ENCODE measurements at regions not wholly inside any gene's neighbourhood (a gene's known extent, or its start where the extent isn't known, plus 50 kb on each side); places are given as distances from the start of the nearest gene placed in this dataset.
"Not testable (repeated sequence)": the region's sequence is repeated elsewhere in the genome, so short reads cannot be mapped to it uniquely, and the experiment has no call there.

DNA sequence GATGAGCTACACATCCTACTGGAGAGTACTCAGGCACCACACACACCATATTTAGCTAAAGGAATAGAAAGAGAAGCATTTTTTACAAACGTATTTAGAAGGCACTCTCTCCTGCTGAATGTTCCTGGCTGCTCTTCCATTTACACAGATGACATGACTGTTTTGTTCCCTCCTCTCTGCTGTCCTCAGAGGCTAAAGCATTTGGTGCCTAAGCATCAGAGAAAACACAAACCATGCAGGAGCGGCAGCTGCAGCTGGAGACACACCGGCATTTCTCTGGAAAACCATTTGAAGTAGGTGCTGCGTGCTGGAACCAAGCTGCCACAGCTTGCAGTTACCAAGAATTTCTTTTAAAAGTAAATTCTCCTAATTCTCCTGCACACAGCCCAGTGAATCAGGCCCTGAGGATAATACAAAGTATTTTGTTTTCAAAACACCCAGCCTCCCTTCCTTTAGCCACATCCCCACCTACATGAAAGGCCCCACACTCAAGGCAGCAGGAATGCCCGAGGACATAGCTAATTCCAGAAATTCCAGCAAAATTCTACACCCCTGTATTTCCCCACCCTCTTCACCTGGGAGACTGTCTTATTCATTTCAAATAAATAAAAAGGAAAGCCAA, 488.9 kb upstream of the SOX11 start:
- FAIRE-seq, result no peak

- not testable (repeated sequence) for FAIRE-seq
Measured at GRCh38 chr2:5206742-5207141, 485.4 kb upstream of the SOX11 start.

DNA sequence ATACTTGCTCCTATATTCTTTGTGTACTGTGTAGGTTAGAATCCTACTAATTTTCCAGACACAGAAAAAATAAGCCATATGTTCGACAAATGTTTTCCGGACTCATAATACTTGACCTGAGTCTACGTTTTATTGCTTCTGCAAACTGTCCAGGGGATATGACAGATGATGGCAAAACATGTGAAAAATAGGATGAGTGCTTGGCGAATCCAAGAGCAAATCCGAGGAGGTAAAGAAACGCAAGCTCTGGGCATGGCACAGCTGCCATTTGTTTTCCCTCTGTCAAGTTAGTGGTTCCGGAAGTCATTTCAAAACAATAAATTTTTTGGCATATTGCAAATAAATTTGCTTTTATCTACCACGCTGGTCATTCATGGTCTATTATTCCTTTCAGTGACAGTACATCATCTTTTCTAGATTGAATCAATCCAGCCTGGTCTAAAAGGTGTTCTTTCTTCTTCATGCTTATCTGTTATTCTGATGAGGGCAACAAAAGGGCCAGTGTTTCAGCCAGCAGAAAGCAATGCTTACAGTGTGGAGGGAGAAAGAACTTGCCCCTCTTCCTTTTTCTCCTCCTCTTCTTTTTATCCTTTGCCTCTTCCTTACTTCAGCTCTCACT, 476.1 kb upstream of the SOX11 start:
- FAIRE-seq, result no peak

DNA sequence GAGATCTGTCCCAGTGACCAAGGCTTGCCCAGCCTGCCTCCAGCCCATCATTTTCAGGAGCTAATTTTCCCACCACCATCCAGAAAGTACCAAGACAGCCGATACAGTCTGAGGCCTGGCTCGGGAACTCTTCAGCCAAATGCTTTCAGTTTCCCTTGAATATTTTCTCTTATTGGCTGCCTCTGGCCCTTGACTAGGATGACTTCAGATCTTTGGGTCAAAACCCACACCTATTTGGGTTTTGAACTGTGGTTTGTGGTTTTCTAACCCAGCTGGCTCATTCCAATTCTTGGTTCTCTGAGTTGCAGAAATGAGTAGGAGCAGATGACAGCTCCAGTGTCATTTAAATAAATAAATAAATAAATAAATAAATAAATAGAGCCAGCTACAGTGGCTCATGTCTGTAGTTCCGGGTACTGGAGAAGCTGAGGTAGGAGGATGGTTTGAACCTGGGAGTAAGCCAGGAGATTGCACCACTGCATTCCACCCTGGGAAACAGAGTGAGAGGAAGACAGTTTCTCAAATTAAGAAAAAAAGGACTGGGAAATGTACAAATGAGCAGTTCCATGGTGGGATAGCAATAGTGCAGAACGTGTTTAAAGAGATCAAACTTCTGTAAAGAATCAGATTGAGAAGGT, 465.0 kb upstream of the SOX11 start:
- no peak for FAIRE-seq

GRCh38 chr2:5229574-5229973, 462.6 kb upstream of the SOX11 start:
- FAIRE-seq, result no peak

- no peak for FAIRE-seq
Measured at GRCh38 chr2:5230444-5230843, 461.7 kb upstream of the SOX11 start.

DNA sequence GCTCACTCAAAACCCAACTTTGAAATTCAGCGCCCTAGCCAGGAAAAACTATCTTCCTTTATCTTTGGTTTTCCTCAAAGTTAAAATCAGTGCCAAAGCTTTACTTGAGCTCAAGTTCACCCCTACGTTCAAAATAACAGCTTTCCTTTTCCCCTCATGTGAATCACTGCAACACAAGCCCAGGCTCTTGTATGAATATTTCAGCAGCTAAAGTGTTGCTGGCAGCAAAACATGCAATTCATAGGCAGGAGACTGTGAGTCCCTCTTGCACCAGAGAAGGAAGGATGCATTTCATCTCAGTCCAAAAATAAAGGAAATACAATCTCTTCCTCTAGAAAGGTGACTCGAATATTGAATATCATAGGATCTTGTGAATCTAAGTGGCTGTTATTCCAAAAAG, 461.3 kb upstream of the SOX11 start:
- FAIRE-seq, result no peak

GRCh38 chr2:5231287-5231686, 460.9 kb upstream of the SOX11 start:
- no peak for FAIRE-seq

DNA sequence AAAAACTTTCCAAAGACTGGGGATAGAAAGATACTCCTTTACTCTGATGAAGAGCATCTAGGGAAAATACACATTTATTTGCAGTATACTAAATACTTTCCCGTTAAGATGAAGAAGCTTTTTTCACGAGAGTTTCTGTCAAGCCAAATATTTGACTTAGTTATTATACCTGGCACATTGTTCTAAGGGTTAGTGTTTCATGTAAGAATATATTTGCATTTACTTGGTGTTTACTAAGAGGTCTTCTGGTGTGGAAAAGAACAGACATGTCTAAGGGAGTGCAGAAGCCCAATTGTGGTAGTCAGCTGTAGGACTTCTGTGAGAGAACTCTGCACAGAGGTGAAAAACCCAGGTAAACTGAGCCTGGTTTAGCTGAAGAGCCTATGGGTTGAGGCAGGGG, 457.6 kb upstream of the SOX11 start:
- FAIRE-seq, result no peak

GRCh38 chr2:5235701-5236100, 456.5 kb upstream of the SOX11 start:
- FAIRE-seq, result no peak

GRCh38 chr2:5236249-5236648, 455.9 kb upstream of the SOX11 start:
- no peak for FAIRE-seq

DNA sequence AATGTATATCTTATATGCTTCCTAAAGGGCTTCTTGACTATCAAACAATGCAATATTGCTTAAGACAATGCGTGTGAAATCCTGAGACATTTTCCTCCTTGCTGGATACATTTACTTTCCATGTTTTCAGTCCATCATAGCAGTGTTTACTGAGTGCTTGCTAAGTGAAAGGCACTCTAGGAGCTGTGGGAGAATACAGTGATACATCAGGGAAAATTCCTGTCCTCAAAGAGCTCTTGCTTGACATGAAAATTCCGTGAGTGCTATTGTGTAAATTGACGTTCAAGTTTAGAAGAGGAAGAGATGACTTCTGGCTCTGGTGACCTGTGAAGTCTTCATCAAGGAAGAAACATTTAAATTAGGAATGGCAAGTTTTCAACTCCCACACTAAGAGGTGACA, 449.4 kb upstream of the SOX11 start:
- no peak for FAIRE-seq

- FAIRE-seq, result no peak
Measured at GRCh38 chr2:5250482-5250881, 441.7 kb upstream of the SOX11 start.

DNA sequence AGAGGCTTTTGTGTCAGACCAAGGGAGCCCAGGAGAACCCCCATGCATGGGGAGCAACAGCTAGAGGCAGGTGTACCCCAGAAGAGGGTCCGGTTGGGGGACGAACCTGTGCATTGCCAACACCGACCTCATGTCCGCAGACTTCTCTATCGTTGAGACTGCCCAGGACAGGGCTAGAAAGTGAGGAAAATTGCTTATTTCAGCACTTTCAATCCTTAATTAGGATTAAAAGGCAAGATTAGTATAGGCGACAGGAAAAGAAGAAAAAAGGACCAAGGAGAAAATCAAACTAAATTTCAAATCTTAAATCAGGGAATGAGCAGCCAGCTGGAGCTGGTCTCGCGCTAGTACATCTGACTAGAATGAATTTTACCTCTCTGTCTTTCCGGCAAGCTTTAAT, 438.9 kb upstream of the SOX11 start:
- FAIRE-seq, result no peak

GRCh38 chr2:5254791-5255332, 437.3 kb upstream of the SOX11 start:
- no peak for FAIRE-seq

DNA sequence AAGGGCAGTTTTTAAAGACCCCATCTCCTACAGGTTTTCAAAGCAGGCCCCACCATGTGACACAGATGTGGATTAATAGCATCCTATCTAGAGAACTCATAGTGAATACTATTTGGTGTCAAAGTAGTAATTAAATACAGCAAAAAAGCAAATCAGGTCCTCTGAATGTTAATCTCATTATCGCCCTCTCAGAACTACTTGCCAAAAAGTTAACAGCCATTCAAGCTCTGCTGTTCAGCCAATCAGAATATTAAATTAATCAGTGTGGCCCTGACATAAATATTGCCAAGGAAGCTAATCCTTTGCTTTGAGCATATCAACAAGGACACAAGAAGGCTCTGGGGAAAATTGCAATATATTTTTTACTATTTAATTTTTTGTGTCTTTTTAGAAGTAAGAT, 428.9 kb upstream of the SOX11 start:
- no peak for FAIRE-seq

DNA sequence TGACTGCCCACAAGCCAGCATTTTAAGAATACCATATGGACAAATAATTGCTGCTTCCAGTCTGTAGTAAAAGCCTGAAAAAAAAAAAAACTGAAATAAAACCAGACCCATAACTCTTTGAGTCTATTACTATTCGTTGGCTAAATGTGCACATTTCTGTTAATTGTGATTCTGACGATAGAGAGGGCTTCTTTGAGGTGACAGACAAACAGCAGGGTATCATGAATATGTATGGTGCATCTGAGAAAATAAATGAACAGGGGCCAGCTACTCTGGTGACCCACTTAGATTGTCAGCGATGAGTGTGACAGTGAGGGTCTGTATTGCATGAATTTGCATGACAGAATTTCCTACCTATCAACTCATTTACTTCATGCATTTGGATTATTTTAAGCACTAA, 427.8 kb upstream of the SOX11 start:
- no peak for FAIRE-seq

DNA sequence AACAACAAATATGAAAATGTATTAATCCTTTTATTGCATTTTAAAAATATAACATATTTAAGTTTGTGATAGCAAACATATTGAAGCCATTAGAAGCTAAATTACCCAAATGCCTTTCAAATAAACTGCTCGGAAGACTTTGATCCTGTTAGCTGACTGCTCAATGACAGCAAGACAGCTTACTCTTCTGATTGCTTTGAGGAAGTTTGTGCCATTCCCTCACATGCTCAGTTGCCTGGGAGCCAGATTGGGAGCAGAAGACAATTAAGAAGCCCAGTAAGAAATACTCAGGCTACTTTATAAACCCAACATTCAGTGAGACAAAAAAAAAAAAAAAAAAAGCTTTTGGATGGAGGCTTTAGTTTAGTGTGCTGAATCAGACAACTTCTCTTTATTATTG, 407.1 kb upstream of the SOX11 start:
- FAIRE-seq, result no peak

- no peak for FAIRE-seq
Measured at GRCh38 chr2:5285872-5286769, 406.1 kb upstream of the SOX11 start.

DNA sequence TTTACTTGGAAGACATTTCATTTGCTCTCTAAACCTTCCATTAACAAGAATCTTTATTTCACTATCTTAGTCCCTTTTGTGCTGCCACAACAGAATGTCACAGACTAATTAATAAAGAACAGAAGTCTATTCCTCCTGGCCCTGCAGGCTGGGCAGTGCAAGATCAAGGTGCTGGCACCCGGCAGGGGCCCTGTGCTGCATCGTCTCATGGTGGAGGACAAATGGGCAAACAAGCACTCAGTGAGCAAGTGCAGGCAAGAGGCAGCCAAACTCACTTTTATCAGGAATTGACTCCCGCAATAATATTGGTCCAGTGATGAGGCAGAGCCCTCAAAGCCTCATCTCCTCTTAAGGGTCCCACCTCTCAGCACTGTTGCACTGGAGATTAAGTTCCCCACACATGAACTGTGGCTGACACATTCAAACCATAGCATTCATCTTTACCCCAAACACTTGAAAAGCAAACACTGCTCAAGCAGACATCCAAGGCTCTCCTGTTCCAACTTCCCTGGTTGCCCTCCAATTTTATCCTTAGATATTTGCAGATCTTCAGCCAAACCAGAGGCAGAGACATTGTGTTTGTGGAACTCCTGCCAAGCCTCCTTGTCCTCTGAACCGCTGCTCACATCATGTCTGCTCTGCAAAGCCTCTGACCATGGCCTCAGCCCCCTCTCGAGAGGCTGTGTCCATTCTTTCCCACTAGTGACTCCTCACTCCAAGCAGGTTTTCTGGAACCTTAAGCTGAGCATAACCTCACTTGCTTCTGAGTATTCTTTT, 404.4 kb upstream of the SOX11 start:
- FAIRE-seq, result no peak

- FAIRE-seq, result no peak
Measured at GRCh38 chr2:5290900-5291546, 401.2 kb upstream of the SOX11 start.

- no peak for FAIRE-seq
Measured at GRCh38 chr2:5304640-5305039, 387.5 kb upstream of the SOX11 start.

Measured in TTC549 (cell line).